ENCODE measurements at regions not wholly inside any gene's neighbourhood (a gene's known extent, or its start where the extent isn't known, plus 50 kb on each side); places are given as distances from the start of the nearest gene placed in this dataset.

- no peak for TF ChIP-seq NFE2L2 (IDR thresholded peaks at IDR 0.05; ENCODE audit: low read depth, low read length)
Measured at GRCh38 chr7:46153951-46154787, 233.1 kb upstream of the IGFBP3 start (continued).

- H2BK120ac ChIP-seq (ENCODE audit: low read depth, low read length) = peak overlapping the region; percentile 32; the same call in 1 of the 2 replicates
- POLR2A ChIA-PET (ENCODE audit: unreplicated experiment) = no interaction called here
- peak overlapping the region; percentile 44; the same call in 1 of the 2 replicates for H2AK5ac ChIP-seq (ENCODE audit: low read depth, low read length)
- H3K56ac ChIP-seq (ENCODE audit: extremely low read depth, insufficient read depth, low read length) = no peak overlapping the region
- intact Hi-C loops (cut with micrococcal nuclease) (no loop called here), dilution Hi-C loops (cut with HindIII; ENCODE audit: low sequenced_read_pairs, unreplicated experiment) (no loop called here), in situ Hi-C loops (cut with MboI; ENCODE audit: low sequenced_read_pairs) (no loop called here)
- H3K27ac ChIP-seq (ENCODE audit: insufficient read depth, low read length) = no peak overlapping the region
- H3K9me1 ChIP-seq (ENCODE audit: insufficient read depth, low read length) = no peaks in the 10 kb centered on the region
- peak overlapping the region; percentile 87; the same call in 2 of the 3 replicates for H2BK15ac ChIP-seq (ENCODE audit: low read depth, low read length)
- peak overlapping the region; percentile 36 for H3K4ac ChIP-seq (ENCODE audit: low read depth, low read length)
- peaks cover 5% of the 10 kb centered on the region for H3K4me1 ChIP-seq (ENCODE audit: control insufficient read depth, insufficient read depth, low read length)
- ATAC-seq (ENCODE audit: low read depth) (no peak), DNase-seq (no peak)
- CTCF ChIA-PET = no interaction called here
- no peak overlapping the region for H2AK9ac ChIP-seq (replicated peaks; ENCODE audit: low read depth, low read length, poor library complexity)
- no peaks in the 10 kb centered on the region for H4K20me1 ChIP-seq (ENCODE audit: insufficient read depth, low read length)
- peak overlapping the region in 1 of 2 experiments; percentile 22; a peak in 1 of 4 replicates for H4K8ac ChIP-seq (ENCODE audit: low read depth in 2 of 2, low read length in 2 of 2)
- no peak overlapping the region for H4K5ac ChIP-seq (ENCODE audit: low read depth, low read length)
- no peaks in the 10 kb centered on the region for H3K27me3 ChIP-seq (ENCODE audit: control insufficient read depth, insufficient read depth, low read length)
- H2BK20ac ChIP-seq (ENCODE audit: low read depth, low read length) = peak overlapping the region; percentile 79
- no peak overlapping the region for H3K23ac ChIP-seq (ENCODE audit: low read depth, low read length)
- peak overlapping the region; percentile 46; the same call in 1 of the 2 replicates for H3K18ac ChIP-seq (ENCODE audit: low read depth, low read length)
- H3K36me3 ChIP-seq (ENCODE audit: control insufficient read depth, insufficient read depth, low read length) = no peaks in the 10 kb centered on the region
- H2AFZ ChIP-seq (replicated peaks; ENCODE audit: low read length, poor library complexity) = no peak overlapping the region
- peak overlapping the region; percentile 37 for H3K14ac ChIP-seq (replicated peaks; ENCODE audit: low read depth, low read length)
- H3K79me1 ChIP-seq (ENCODE audit: low read depth in 1 of 2, low read length in 2 of 2) = no peaks in the 10 kb centered on the region
- H3K4me2 ChIP-seq (ENCODE audit: low read depth, low read length) = no peak overlapping the region
- H4K91ac ChIP-seq (ENCODE audit: insufficient read depth, low read depth, low read length) = peak overlapping the region; percentile 53; the same call in 1 of the 2 replicates
- peak overlapping the region; percentile 13 for H2BK5ac ChIP-seq (ENCODE audit: low read depth, low read length, poor library complexity, severe bottlenecking)
- H3K9me3 ChIP-seq (ENCODE audit: control insufficient read depth, insufficient read depth, low read length) = no peaks in the 10 kb centered on the region
- BruUV-seq (replicated peaks) = no TSS peak
- H3K9ac ChIP-seq (ENCODE audit: low read depth, low read length) = no peak overlapping the region
- TF ChIP-seq NFE2L2 (IDR thresholded peaks at IDR 0.05; ENCODE audit: low read depth, low read length) (no peak), CEBPB (IDR thresholded peaks at IDR 0.05; ENCODE audit: low read depth, low read length) (no peak), POLR2A (IDR thresholded peaks at IDR 0.05; ENCODE audit: low read depth, low read length) (no peak), FOS (IDR thresholded peaks at IDR 0.05; ENCODE audit: low read depth, low read length) (no peak), CHD1 (IDR thresholded peaks at IDR 0.05; ENCODE audit: low read depth, low read length) (no peak), BHLHE40 (IDR thresholded peaks at IDR 0.05; ENCODE audit: low read depth, low read length) (no peak)
- H3K4me3 ChIP-seq (ENCODE audit: insufficient read depth, low read depth, low read length) = no peak overlapping the region
- no CpG with 5 or more reads among the region's 1 CpG for WGBS, 2 experiments (ENCODE audit: extremely low coverage in 2 of 2, insufficient read length in 1 of 2)
Measured at GRCh38 chr7:46153583-46153950, 232.5 kb upstream of the IGFBP3 start.

Measured in IMR-90 (cell line).